IgD-negative memory B cell (primary cell): ENCODE measurements at regions not wholly inside any gene's neighbourhood (a gene's known extent, or its start where the extent isn't known, plus 50 kb on each side); places are given as distances from the start of the nearest gene placed in this dataset.
"Not testable (repeated sequence)": the region's sequence is repeated elsewhere in the genome, so short reads cannot be mapped to it uniquely, and the experiment has no call there.

Experiments used
- H3K27ac Mint-ChIP-seq, 3 donors: one replicate each; pipeline ENCODE4 v1.8.0; 2020 to 2022; ENCODE audit warnings: mild to moderate bottlenecking in 3 of 3, mixed read lengths in 3 of 3, moderate library complexity in 1 of 3
- H3K27me3 Mint-ChIP-seq: one replicate; pipeline ENCODE4 v1.8.0; 2021; ENCODE audit warnings: mixed read lengths
- H3K36me3 Mint-ChIP-seq: one replicate; pipeline ENCODE4 v1.8.0; 2020; ENCODE audit warnings: mild to moderate bottlenecking, mixed read lengths
- H3K4me1 Mint-ChIP-seq, 3 donors: one replicate each; pipeline ENCODE4 v1.8.0; 2020 to 2022; ENCODE audit warnings: mixed read lengths in 3 of 3, mild to moderate bottlenecking in 1 of 3
- H3K4me3 Mint-ChIP-seq, 4 donors: one replicate each; pipeline ENCODE4 v1.8.0; 2020 to 2022; ENCODE audit warnings: mild to moderate bottlenecking in 4 of 4, mixed read lengths in 4 of 4, moderate library complexity in 3 of 4
- H3K9me3 Mint-ChIP-seq, 3 donors: one replicate each; pipeline ENCODE4 v1.8.0; 2020 to 2021; ENCODE audit warnings: mixed read lengths in 3 of 3, mild to moderate bottlenecking in 1 of 3

GRCh38 chr6:139967497-139967896 lies 593.0 kb upstream of the CITED2 start:
- Mint-ChIP-seq H3K36me3 (no peaks in the 10 kb centered on the region), H3K27ac (no peak overlapping the region), H3K4me1 (peaks cover 7 to 18% (median 15%) of the 10 kb centered on the region in 3 donors), H3K9me3 (peaks cover 0 to 2% (median 0%) of the 10 kb centered on the region in 3 donors), H3K27me3 (no peaks in the 10 kb centered on the region), H3K4me3 (no peak overlapping the region)

GRCh38 chr6:139965393-139965792 lies 590.9 kb upstream of the CITED2 start:
- Mint-ChIP-seq H3K27ac (no peak overlapping the region), H3K4me1 (peaks cover under 1 to 18% (median 5%) of the 10 kb centered on the region in 3 donors), H3K36me3 (no peaks in the 10 kb centered on the region), H3K4me3 (no peak overlapping the region), H3K9me3 (peaks cover 0 to 2% (median 0%) of the 10 kb centered on the region in 3 donors), H3K27me3 (no peaks in the 10 kb centered on the region)

GRCh38 chr6:139964737-139965136 lies 590.3 kb upstream of the CITED2 start:
- Mint-ChIP-seq H3K4me3 (no peak overlapping the region), H3K27ac (peak overlapping the region in 1 of 3 donors; percentile 12)

GRCh38 chr6:139962654-139963347 lies 588.4 kb upstream of the CITED2 start:
- no peak overlapping the region for H3K27ac Mint-ChIP-seq
- H3K4me3 Mint-ChIP-seq: no peak overlapping the region
- H3K9me3 Mint-ChIP-seq: no peaks in the 10 kb centered on the region
- H3K36me3 Mint-ChIP-seq: no peaks in the 10 kb centered on the region
- H3K27me3 Mint-ChIP-seq: peaks cover 1% of the 10 kb centered on the region
- H3K4me1 Mint-ChIP-seq: peaks cover 0 to 6% (median 3%) of the 10 kb centered on the region in 3 donors

More at GRCh38 chr6:139964737-139965136, 590.3 kb upstream of the CITED2 start:
- peaks cover 0 to 2% (median 0%) of the 10 kb centered on the region in 3 donors for H3K9me3 Mint-ChIP-seq
- no peaks in the 10 kb centered on the region for H3K36me3 Mint-ChIP-seq
- no peaks in the 10 kb centered on the region for H3K27me3 Mint-ChIP-seq
- peaks cover 0 to 12% (median 5%) of the 10 kb centered on the region in 3 donors for H3K4me1 Mint-ChIP-seq

GRCh38 chr6:139961190-139961589 lies 586.7 kb upstream of the CITED2 start:
- H3K36me3 Mint-ChIP-seq: no peaks in the 10 kb centered on the region
- no peak overlapping the region for H3K27ac Mint-ChIP-seq
- no peak overlapping the region for H3K4me3 Mint-ChIP-seq
- H3K4me1 Mint-ChIP-seq: peaks cover 0 to 6% (median 3%) of the 10 kb centered on the region in 3 donors
- H3K9me3 Mint-ChIP-seq: no peaks in the 10 kb centered on the region
- peaks cover 1% of the 10 kb centered on the region for H3K27me3 Mint-ChIP-seq

GRCh38 chr6:139960671-139961070 lies 586.2 kb upstream of the CITED2 start:
- Mint-ChIP-seq H3K27ac (no peak overlapping the region), H3K4me3 (no peak overlapping the region), H3K36me3 (no peaks in the 10 kb centered on the region), H3K9me3 (no peaks in the 10 kb centered on the region), H3K4me1 (peaks cover 0 to 6% (median 3%) of the 10 kb centered on the region in 3 donors), H3K27me3 (peaks cover 1% of the 10 kb centered on the region)

GRCh38 chr6:139955366-139956155 lies 581.1 kb upstream of the CITED2 start:
- H3K9me3 Mint-ChIP-seq: peaks cover 3 to 18% (median 3%) of the 10 kb centered on the region in 3 donors
- H3K36me3 Mint-ChIP-seq: peaks cover 2% of the 10 kb centered on the region
- H3K27me3 Mint-ChIP-seq: peaks cover 1% of the 10 kb centered on the region
- H3K27ac Mint-ChIP-seq: no peak overlapping the region
- H3K4me3 Mint-ChIP-seq: peak overlapping the region in 1 of 4 donors; percentile 1
- H3K4me1 Mint-ChIP-seq: no peaks in the 10 kb centered on the region

GRCh38 chr6:139954463-139955071 lies 580.1 kb upstream of the CITED2 start:
- no peak overlapping the region for H3K4me3 Mint-ChIP-seq
- peaks cover 3 to 18% (median 10%) of the 10 kb centered on the region in 3 donors for H3K9me3 Mint-ChIP-seq
- peaks cover 2% of the 10 kb centered on the region for H3K36me3 Mint-ChIP-seq
- peaks cover 1% of the 10 kb centered on the region for H3K27me3 Mint-ChIP-seq
- H3K27ac Mint-ChIP-seq: no peak overlapping the region
- no peaks in the 10 kb centered on the region for H3K4me1 Mint-ChIP-seq

- not testable (repeated sequence) for H3K36me3 Mint-ChIP-seq, H3K27ac Mint-ChIP-seq, H3K4me1 Mint-ChIP-seq, H3K27me3 Mint-ChIP-seq, H3K4me3 Mint-ChIP-seq
- H3K9me3 Mint-ChIP-seq: peaks cover 3 to 18% (median 10%) of the 10 kb centered on the region in 3 donors
Observed at GRCh38 chr6:139953780-139954179, 579.3 kb upstream of the CITED2 start.

GRCh38 chr6:139951172-139951571 lies 576.7 kb upstream of the CITED2 start:
- Mint-ChIP-seq H3K27ac (no peak overlapping the region), H3K36me3 (peaks cover 5% of the 10 kb centered on the region), H3K4me1 (no peaks in the 10 kb centered on the region), H3K27me3 (no peaks in the 10 kb centered on the region), H3K4me3 (no peak overlapping the region), H3K9me3 (peaks cover 3 to 18% (median 10%) of the 10 kb centered on the region in 3 donors)

GRCh38 chr6:139944976-139945375 lies 570.5 kb upstream of the CITED2 start:
- H3K27ac Mint-ChIP-seq: no peak overlapping the region
- H3K36me3 Mint-ChIP-seq: peaks cover 6% of the 10 kb centered on the region
- no peaks in the 10 kb centered on the region for H3K27me3 Mint-ChIP-seq
- no peak overlapping the region for H3K4me3 Mint-ChIP-seq
- H3K9me3 Mint-ChIP-seq: peaks cover 0 to 4% (median 0%) of the 10 kb centered on the region in 3 donors
- H3K4me1 Mint-ChIP-seq: peaks cover 12% of the 10 kb centered on the region in 3 donors

- Mint-ChIP-seq H3K9me3 (no peaks in the 10 kb centered on the region), H3K27ac (no peak overlapping the region), H3K4me1 (peaks cover 12 to 13% (median 12%) of the 10 kb centered on the region in 3 donors), H3K4me3 (no peak overlapping the region), H3K27me3 (no peaks in the 10 kb centered on the region), H3K36me3 (peaks cover 6% of the 10 kb centered on the region)
Observed at GRCh38 chr6:139944131-139944530, 569.7 kb upstream of the CITED2 start.

GRCh38 chr6:139943391-139943790 lies 568.9 kb upstream of the CITED2 start:
- Mint-ChIP-seq H3K4me1 (peaks cover 12 to 14% (median 12%) of the 10 kb centered on the region in 3 donors), H3K4me3 (no peak overlapping the region), H3K36me3 (peaks cover 3% of the 10 kb centered on the region), H3K27me3 (no peaks in the 10 kb centered on the region), H3K9me3 (no peaks in the 10 kb centered on the region), H3K27ac (no peak overlapping the region)

- Mint-ChIP-seq H3K4me3 (no peak overlapping the region), H3K27ac (no peak overlapping the region), H3K36me3 (peaks cover 3% of the 10 kb centered on the region), H3K27me3 (no peaks in the 10 kb centered on the region), H3K9me3 (no peaks in the 10 kb centered on the region), H3K4me1 (peaks cover 12 to 14% (median 12%) of the 10 kb centered on the region in 3 donors)
Observed at GRCh38 chr6:139942331-139942730, 567.9 kb upstream of the CITED2 start.

GRCh38 chr6:139941826-139942225 lies 567.4 kb upstream of the CITED2 start:
- H3K27me3 Mint-ChIP-seq: no peaks in the 10 kb centered on the region
- peaks cover 12 to 14% (median 12%) of the 10 kb centered on the region in 3 donors for H3K4me1 Mint-ChIP-seq
- no peak overlapping the region for H3K27ac Mint-ChIP-seq
- peaks cover 3% of the 10 kb centered on the region for H3K36me3 Mint-ChIP-seq
- no peaks in the 10 kb centered on the region for H3K9me3 Mint-ChIP-seq
- H3K4me3 Mint-ChIP-seq: no peak overlapping the region
